GM12875 (cell line): ENCODE measurements at regions not wholly inside any gene's neighbourhood (a gene's known extent, or its start where the extent isn't known, plus 50 kb on each side); places are given as distances from the start of the nearest gene placed in this dataset.

ENCODE experiments used
- H3K4me3 ChIP-seq: one replicate; pipeline ENCODE4 v1.5.1; 2011; ENCODE audit warnings: low read depth, low read length, control low read depth
- CTCF ChIP-seq: IDR thresholded peaks from 2 replicates; pipeline ENCODE4 v1.5.1; 2011; ENCODE audit warnings: low read depth, mild to moderate bottlenecking, control low read depth, inconsistent platforms, low read length, moderate library complexity, borderline replicate concordance; ENCODE audit not compliant: insufficient read depth

GRCh38 chr7:65317372-65317771 lies 56.3 kb upstream of the ZNF92 start:
- no peak overlapping the region for H3K4me3 ChIP-seq
- TF ChIP-seq CTCF: no peak

- H3K4me3 ChIP-seq: no peak overlapping the region
- no peak for TF ChIP-seq CTCF
These were observed 62.9 kb upstream of the ZNF92 start for GRCh38 chr7:65310761-65311160.

GRCh38 chr7:65308300-65308678 lies 65.4 kb upstream of the ZNF92 start:
- no peak overlapping the region for H3K4me3 ChIP-seq
- no peak for TF ChIP-seq CTCF

GRCh38 chr7:65307651-65308299 lies 65.9 kb upstream of the ZNF92 start:
- TF ChIP-seq CTCF: peak; percentile 69; the same call in 1 of the 2 replicates
- H3K4me3 ChIP-seq: no peak overlapping the region

- no peak overlapping the region for H3K4me3 ChIP-seq
- TF ChIP-seq CTCF: no peak
These were observed 69.5 kb upstream of the ZNF92 start for GRCh38 chr7:65304175-65304574.

- no peak overlapping the region for H3K4me3 ChIP-seq
- TF ChIP-seq CTCF: no peak
These were observed 70.8 kb upstream of the ZNF92 start for GRCh38 chr7:65302883-65303282.

- TF ChIP-seq CTCF: no peak
- no peak overlapping the region for H3K4me3 ChIP-seq
These were observed 72.6 kb upstream of the ZNF92 start for GRCh38 chr7:65301007-65301406.
